Ascending aorta (tissue), 2 donors: ENCODE measurements at regions not wholly inside any gene's neighbourhood (a gene's known extent, or its start where the extent isn't known, plus 50 kb on each side); places are given as distances from the start of the nearest gene placed in this dataset.

Source experiments
- DNase-seq, 2 donors: peaks; one replicate each; pipeline ENCODE4 v3.0.0-alpha.2; 2019; ENCODE audit warnings: low spot score in 2 of 2
- H3K27ac ChIP-seq, 2 donors: fragments of 200-600 bp; sonication (generic); one replicate each; pipeline ENCODE4 v1.5.1; 2016 to 2017; ENCODE audit warnings: mild to moderate bottlenecking in 1 of 2
- H3K27me3 ChIP-seq: fragments of 200-600 bp; sonication (generic); one replicate; pipeline ENCODE4 v1.5.1; 2017
- H3K36me3 ChIP-seq, 2 donors: fragments of 200-600 bp; sonication (generic); one replicate each; pipeline ENCODE4 v1.5.1; 2016
- H3K4me1 ChIP-seq, 2 donors: fragments of 200-600 bp; sonication (generic); one replicate each; pipeline ENCODE4 v1.5.1; 2016 to 2017; ENCODE audit warnings: mild to moderate bottlenecking in 1 of 2
- H3K4me3 ChIP-seq, 2 donors: fragments of 200-600 bp; sonication (generic); one replicate each; pipeline ENCODE4 v1.5.1; 2016 to 2017; ENCODE audit warnings: mild to moderate bottlenecking in 1 of 2
- H3K9me3 ChIP-seq, 2 donors: fragments of 200-600 bp; sonication (generic); one replicate each; pipeline ENCODE4 v1.5.1; 2016
- CTCF ChIP-seq, 3 experiments: fragments of 200-600 bp in 2 of 3; fragments of 450-650 bp in 1 of 3; sonication (generic) in 2 of 3; IDR thresholded peaks; one replicate each; pipeline ENCODE4 v1.5.1; 2016 to 2019; ENCODE audit warnings: antibody characterized with exemption in 3 of 3, mild to moderate bottlenecking in 1 of 3, moderate library complexity in 1 of 3
- intact Hi-C: fragments of 100-400 bp; cut with DNase I; formaldehyde crosslinking; loops from one replicate; pipeline ENCODE4 v1.15.1; 2023

- intact Hi-C loops: loop anchor here (5.0 kb wide), 3 partner anchors 71 to 874 kb away; no protein-coding TSS in a partner anchor
- Histone ChIP-seq H3K27ac (no peak overlapping the region), H3K36me3 (no peaks in the 10 kb centered on the region), H3K4me1 (peaks cover 4 to 11% of the 10 kb centered on the region in 2 donors), H3K4me3 (no peak overlapping the region), H3K27me3 (no peaks in the 10 kb centered on the region), H3K9me3 (no peaks in the 10 kb centered on the region)
- no peak for TF ChIP-seq CTCF (IDR thresholded peaks at IDR 0.05)
- DNase-seq: no peak
Measured at GRCh38 chr10:88113232-88113631, 249.8 kb downstream of the PTEN start.

- no peak for TF ChIP-seq CTCF (IDR thresholded peaks at IDR 0.05)
Measured at GRCh38 chr10:88113657-88114272, 250.3 kb downstream of the PTEN start.

GRCh38 chr10:88114368-88114767 lies 250.9 kb downstream of the PTEN start:
- peaks cover 4 to 11% of the 10 kb centered on the region in 2 donors for H3K4me1 ChIP-seq
- H3K27me3 ChIP-seq: no peaks in the 10 kb centered on the region
- no peak overlapping the region for H3K4me3 ChIP-seq
- H3K36me3 ChIP-seq: no peaks in the 10 kb centered on the region
- TF ChIP-seq CTCF (IDR thresholded peaks at IDR 0.05): peak; percentile 15 to 55 (median 46)
- no peak for DNase-seq
- no peak overlapping the region for H3K27ac ChIP-seq
- intact Hi-C loops: loop anchor here (2.0 to 5.0 kb wide), 4 partner anchors 72 to 873 kb away; no protein-coding TSS in a partner anchor
- no peaks in the 10 kb centered on the region for H3K9me3 ChIP-seq

More at GRCh38 chr10:88113657-88114272, 250.3 kb downstream of the PTEN start:
- no peaks in the 10 kb centered on the region for H3K36me3 ChIP-seq
- no peak overlapping the region for H3K4me3 ChIP-seq
- H3K27me3 ChIP-seq: no peaks in the 10 kb centered on the region
- intact Hi-C loops: loop anchor here (2.0 to 5.0 kb wide), 4 partner anchors 71 to 874 kb away; no protein-coding TSS in a partner anchor
- no peak overlapping the region for H3K27ac ChIP-seq
- H3K4me1 ChIP-seq: peaks cover 4 to 11% of the 10 kb centered on the region in 2 donors
- DNase-seq: no peak
- H3K9me3 ChIP-seq: no peaks in the 10 kb centered on the region

GRCh38 chr10:88115407-88115806 lies 252.0 kb downstream of the PTEN start:
- no peak overlapping the region for H3K4me3 ChIP-seq
- DNase-seq: no peak
- no peaks in the 10 kb centered on the region for H3K27me3 ChIP-seq
- intact Hi-C loops: loop anchor here (2.0 kb wide), 1 partner anchor 255 kb away; no protein-coding TSS in a partner anchor
- H3K9me3 ChIP-seq: no peaks in the 10 kb centered on the region
- H3K36me3 ChIP-seq: no peaks in the 10 kb centered on the region
- no peak overlapping the region for H3K27ac ChIP-seq
- TF ChIP-seq CTCF (IDR thresholded peaks at IDR 0.05): no peak
- peaks cover 4 to 8% of the 10 kb centered on the region in 2 donors for H3K4me1 ChIP-seq

- peaks cover 4 to 5% of the 10 kb centered on the region in 2 donors for H3K4me1 ChIP-seq
- DNase-seq: no peak
- H3K36me3 ChIP-seq: no peaks in the 10 kb centered on the region
- H3K4me3 ChIP-seq: no peak overlapping the region
- no peak overlapping the region for H3K27ac ChIP-seq
- intact Hi-C loops: loop anchor here (2.0 kb wide), 1 partner anchor 255 kb away; no protein-coding TSS in a partner anchor
- no peak for TF ChIP-seq CTCF (IDR thresholded peaks at IDR 0.05)
- H3K27me3 ChIP-seq: no peaks in the 10 kb centered on the region
- no peaks in the 10 kb centered on the region for H3K9me3 ChIP-seq
Measured at GRCh38 chr10:88115968-88116367, 252.5 kb downstream of the PTEN start.
